HG02973 (cell line): ENCODE measurements at regions not wholly inside any gene's neighbourhood (a gene's known extent, or its start where the extent isn't known, plus 50 kb on each side); places are given as distances from the start of the nearest gene placed in this dataset.
"Not testable (repeated sequence)": the region's sequence is repeated elsewhere in the genome, so short reads cannot be mapped to it uniquely, and the experiment has no call there.

Source experiments
- ATAC-seq: cut with Tn5 transposase; IDR thresholded peaks from one replicate; pipeline ENCODE4 v1.9.1; 2021; ENCODE audit warnings: moderate library complexity; ENCODE audit not compliant: unreplicated experiment

GRCh38 chr9:97772145-97772544, 75.0 kb upstream of the XPA start:
- no peak for ATAC-seq

GRCh38 chr9:97773091-97773490, 76.0 kb upstream of the XPA start:
- no peak for ATAC-seq

GRCh38 chr9:97773723-97774122, 76.6 kb upstream of the XPA start:
- ATAC-seq, result no peak

GRCh38 chr9:97774673-97775072, 77.5 kb upstream of the XPA start:
- ATAC-seq, result no peak

- not testable (repeated sequence) for ATAC-seq
Measured at GRCh38 chr9:97778740-97779139, 74.3 kb upstream of the FOXE1 start.

- ATAC-seq, result no peak
Measured at GRCh38 chr9:97779608-97780007, 73.4 kb upstream of the FOXE1 start.

- ATAC-seq, result no peak
Measured at GRCh38 chr9:97781902-97782301, 71.1 kb upstream of the FOXE1 start.

- ATAC-seq, result no peak
Measured at GRCh38 chr9:97786341-97786740, 66.7 kb upstream of the FOXE1 start.

- ATAC-seq, result no peak
Measured at GRCh38 chr9:97787551-97787950, 65.5 kb upstream of the FOXE1 start.

GRCh38 chr9:97788763-97789663, 64.0 kb upstream of the FOXE1 start:
- ATAC-seq, result no peak

- ATAC-seq, result no peak
Measured at GRCh38 chr9:97790542-97790941, 62.5 kb upstream of the FOXE1 start.

- ATAC-seq, result no peak
Measured at GRCh38 chr9:97791542-97791941, 61.5 kb upstream of the FOXE1 start.

GRCh38 chr9:97793067-97793466, 60.0 kb upstream of the FOXE1 start:
- no peak for ATAC-seq

GRCh38 chr9:97794666-97795065, 58.4 kb upstream of the FOXE1 start:
- ATAC-seq, result no peak

GRCh38 chr9:97796176-97796575, 56.9 kb upstream of the FOXE1 start:
- ATAC-seq, result not testable (repeated sequence)

- no peak for ATAC-seq
Measured at GRCh38 chr9:97801180-97801579, 51.8 kb upstream of the FOXE1 start.

- ATAC-seq, result no peak
Measured at GRCh38 chr9:97802276-97802675, 50.8 kb upstream of the FOXE1 start.

GRCh38 chr9:97803167-97804058, 49.6 kb upstream of the FOXE1 start:
- ATAC-seq, result peak; percentile 92
